Mucosa of descending colon (tissue), 3 donors: ENCODE measurements at regions not wholly inside any gene's neighbourhood (a gene's known extent, or its start where the extent isn't known, plus 50 kb on each side); places are given as distances from the start of the nearest gene placed in this dataset.

ENCODE experiments used
- ATAC-seq: fragments of 200-7000 bp; cut with Tn5 transposase; one replicate; pipeline ENCODE4 v1.9.1; 2020; ENCODE audit warnings: mild to moderate bottlenecking, moderate library complexity
- DNase-seq, 3 donors: peaks; one replicate each; pipeline ENCODE4 v3.0.0-alpha.2; 2020
- H3K36me3 ChIP-seq: fragments of 200-600 bp; one replicate; pipeline ENCODE4 v1.8.0; 2021; ENCODE audit warnings: low read depth, mild to moderate bottlenecking
- H3K4me1 ChIP-seq: fragments of 200-600 bp; one replicate; pipeline ENCODE4 v1.8.0; 2021; ENCODE audit warnings: low read depth, mild to moderate bottlenecking
- H3K4me3 ChIP-seq: fragments of 200-600 bp; one replicate; pipeline ENCODE4 v1.8.0; 2021; ENCODE audit warnings: mild to moderate bottlenecking
- H3K9me3 ChIP-seq: fragments of 200-600 bp; one replicate; pipeline ENCODE4 v1.8.0; 2021; ENCODE audit warnings: mild to moderate bottlenecking
- intact Hi-C, 2 donors: fragments of 100-400 bp; cut with DNase I in 1 of 2; cut with micrococcal nuclease in 1 of 2; formaldehyde crosslinking; loops; one replicate each; pipeline versions ENCODE4 v1.11.0 to v1.11.1; 2022; cut with DNase I, micrococcal nuclease
- TF ChIP-seq, protein P1 (sequence below): fragments of 200-600 bp; IDR thresholded peaks from one replicate; pipeline ENCODE4 v1.8.0; 2022; ENCODE audit warnings: antibody characterized with exemption, mild to moderate bottlenecking
- donor health status: DM: no; HTN: no; CAD: no; lungs with moderate emphysema.
- donor health status: DM: no; HTN: no; CAD: no.
- donor health status: DM: no; HTN: yes; CAD: no.

DNA sequence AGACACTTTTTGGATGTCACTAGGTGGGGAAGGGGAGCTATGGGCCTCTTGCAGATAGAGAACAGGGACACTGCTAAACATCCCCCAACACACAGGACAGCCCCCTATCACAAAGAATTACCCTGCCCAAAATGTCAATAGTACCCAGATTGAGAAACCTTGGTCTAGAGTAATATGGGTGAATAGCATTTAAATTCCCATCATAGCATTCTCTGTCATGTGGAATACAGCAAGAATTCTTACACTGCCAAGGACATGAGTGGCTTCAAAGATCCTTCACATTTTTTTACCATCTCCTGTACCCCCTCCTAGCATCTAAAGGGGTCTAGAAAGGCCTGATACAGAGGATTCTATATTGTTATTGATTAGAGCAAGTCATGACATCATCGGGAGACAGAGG lies 83.1 kb upstream of the SSTR4 start:
- no peaks in the 10 kb centered on the region for H3K9me3 ChIP-seq
- intact Hi-C loops, result no loop called here
- H3K4me1 ChIP-seq, result no peaks in the 10 kb centered on the region
- no peaks in the 10 kb centered on the region for H3K36me3 ChIP-seq
- TF ChIP-seq, protein P1, sequence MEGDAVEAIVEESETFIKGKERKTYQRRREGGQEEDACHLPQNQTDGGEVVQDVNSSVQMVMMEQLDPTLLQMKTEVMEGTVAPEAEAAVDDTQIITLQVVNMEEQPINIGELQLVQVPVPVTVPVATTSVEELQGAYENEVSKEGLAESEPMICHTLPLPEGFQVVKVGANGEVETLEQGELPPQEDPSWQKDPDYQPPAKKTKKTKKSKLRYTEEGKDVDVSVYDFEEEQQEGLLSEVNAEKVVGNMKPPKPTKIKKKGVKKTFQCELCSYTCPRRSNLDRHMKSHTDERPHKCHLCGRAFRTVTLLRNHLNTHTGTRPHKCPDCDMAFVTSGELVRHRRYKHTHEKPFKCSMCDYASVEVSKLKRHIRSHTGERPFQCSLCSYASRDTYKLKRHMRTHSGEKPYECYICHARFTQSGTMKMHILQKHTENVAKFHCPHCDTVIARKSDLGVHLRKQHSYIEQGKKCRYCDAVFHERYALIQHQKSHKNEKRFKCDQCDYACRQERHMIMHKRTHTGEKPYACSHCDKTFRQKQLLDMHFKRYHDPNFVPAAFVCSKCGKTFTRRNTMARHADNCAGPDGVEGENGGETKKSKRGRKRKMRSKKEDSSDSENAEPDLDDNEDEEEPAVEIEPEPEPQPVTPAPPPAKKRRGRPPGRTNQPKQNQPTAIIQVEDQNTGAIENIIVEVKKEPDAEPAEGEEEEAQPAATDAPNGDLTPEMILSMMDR, result no peak
- DNase-seq, result no peak
- ATAC-seq, result no peak
- no peak overlapping the region for H3K4me3 ChIP-seq

DNA sequence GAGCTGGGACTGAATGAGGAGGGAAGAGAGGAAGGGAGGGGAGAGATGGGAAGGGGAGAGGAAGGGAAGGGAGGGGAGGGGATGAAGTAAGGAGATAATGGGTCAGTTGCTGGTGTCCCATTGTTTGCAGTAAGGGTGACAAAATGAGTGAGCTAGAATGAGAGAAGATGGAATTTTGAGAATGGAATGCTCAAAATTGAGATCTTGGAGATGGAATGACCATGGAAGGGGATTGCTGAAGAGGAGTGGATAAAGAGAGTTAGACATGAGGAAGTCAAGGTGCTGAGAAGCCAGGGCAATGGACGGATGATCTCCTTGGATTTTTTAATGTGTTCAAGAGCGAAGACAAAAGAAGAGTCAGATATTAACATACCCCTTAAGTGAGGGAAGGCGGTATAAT lies 80.5 kb upstream of the SSTR4 start:
- Histone ChIP-seq H3K4me1 (no peaks in the 10 kb centered on the region), H3K36me3 (no peaks in the 10 kb centered on the region), H3K9me3 (no peaks in the 10 kb centered on the region), H3K4me3 (no peak overlapping the region)
- no peak for ATAC-seq
- intact Hi-C loops, result no loop called here
- DNase-seq, result no peak
- TF ChIP-seq, protein P1, result no peak

DNA sequence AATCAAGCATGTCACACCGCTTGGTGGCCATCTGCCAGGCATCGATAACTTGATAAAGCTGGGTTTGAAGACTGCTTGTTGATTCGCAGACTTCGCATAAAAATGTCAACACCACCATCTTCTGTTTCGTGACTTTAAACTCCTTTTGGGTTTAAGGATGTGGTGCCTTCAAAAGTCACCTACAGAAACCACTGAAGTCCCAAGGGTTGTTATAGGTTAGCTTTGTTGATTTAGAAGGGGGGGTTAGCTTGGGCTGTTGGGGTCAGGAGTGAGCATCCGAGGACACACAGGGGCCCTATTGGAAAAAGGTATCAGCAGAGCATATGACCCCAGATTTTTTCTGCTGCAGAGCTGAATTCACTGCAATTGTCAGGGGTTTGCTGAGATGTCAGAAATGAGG lies 76.7 kb upstream of the SSTR4 start:
- intact Hi-C loops, result no loop called here
- no peak for ATAC-seq
- no peak overlapping the region for H3K4me3 ChIP-seq

DNA sequence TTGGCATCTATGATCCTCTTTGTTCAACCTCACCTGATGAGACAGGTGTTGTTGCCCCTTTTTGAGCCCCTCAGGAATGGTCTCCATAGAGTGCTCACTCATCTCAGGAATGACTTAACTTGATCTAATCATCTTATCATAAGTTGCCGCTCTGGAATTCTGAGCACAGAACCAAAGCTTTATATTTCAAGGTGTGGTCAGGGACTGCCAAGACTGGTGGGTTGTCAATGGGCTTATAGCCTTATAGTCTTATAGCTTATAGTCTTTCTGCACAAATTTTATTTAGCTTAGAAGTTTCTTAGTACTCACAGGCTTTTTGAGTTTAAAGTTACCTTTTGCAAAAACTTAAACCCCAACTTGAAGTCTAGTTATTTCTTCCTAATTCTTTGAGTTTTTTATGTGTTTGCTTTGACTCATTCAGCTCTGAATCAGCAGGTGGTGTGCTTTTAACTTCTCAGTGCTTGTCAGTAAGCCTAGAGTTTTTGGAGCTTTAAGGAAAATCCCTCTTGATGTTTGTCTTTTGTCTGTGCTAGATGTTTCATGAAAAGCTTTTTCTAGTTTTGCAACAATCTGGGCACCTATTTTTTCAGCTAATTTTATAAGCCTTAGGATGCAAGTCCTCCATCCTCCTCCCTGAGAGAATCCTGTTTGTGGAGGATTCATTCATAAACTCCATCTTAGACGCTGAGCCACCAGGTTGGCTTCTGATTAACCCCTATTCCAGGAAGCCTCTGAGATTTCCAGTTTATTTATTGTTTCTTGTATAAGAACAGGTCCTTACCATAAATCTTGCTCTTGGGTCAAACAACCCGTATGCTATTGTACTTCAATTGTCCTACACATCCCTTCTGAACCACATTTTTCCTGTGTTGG lies 72.3 kb upstream of the SSTR4 start:
- H3K4me3 ChIP-seq, result no peak overlapping the region
- no peaks in the 10 kb centered on the region for H3K36me3 ChIP-seq
- TF ChIP-seq, protein P1, result no peak
- intact Hi-C loops, result no loop called here
- no peaks in the 10 kb centered on the region for H3K4me1 ChIP-seq
- H3K9me3 ChIP-seq, result no peaks in the 10 kb centered on the region
- no peak for DNase-seq
- no peak for ATAC-seq

More for the DNA sequence above, 76.7 kb upstream of the SSTR4 start:
- no peak for DNase-seq
- Histone ChIP-seq H3K4me1 (no peaks in the 10 kb centered on the region), H3K9me3 (no peaks in the 10 kb centered on the region), H3K36me3 (no peaks in the 10 kb centered on the region)
- TF ChIP-seq, protein P1, result no peak

DNA sequence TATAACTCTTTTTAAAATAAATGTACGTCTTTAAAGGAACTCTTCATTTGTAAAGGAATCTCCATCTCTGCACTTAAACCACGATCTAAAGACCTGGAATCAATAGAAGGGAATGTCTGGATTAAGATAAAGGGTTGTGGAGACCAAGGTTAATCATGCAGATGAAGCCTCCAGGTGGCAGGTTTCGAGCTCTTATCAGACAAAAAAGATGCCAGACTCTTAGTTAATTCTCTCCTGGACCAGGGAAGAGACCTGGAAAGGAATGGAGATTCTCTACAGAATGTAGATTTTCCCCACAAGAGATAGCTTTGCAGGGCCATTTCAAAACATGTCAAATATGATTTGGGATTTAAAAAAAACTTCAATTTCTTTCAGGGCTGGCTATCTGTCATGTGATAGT lies 71.5 kb upstream of the SSTR4 start:
- no peak for DNase-seq
- H3K4me1 ChIP-seq, result no peaks in the 10 kb centered on the region
- ATAC-seq, result no peak
- intact Hi-C loops, result no loop called here
- no peak overlapping the region for H3K4me3 ChIP-seq
- no peaks in the 10 kb centered on the region for H3K9me3 ChIP-seq
- H3K36me3 ChIP-seq, result no peaks in the 10 kb centered on the region
- TF ChIP-seq, protein P1, result no peak
